ENCODE measurements at regions not wholly inside any gene's neighbourhood (a gene's known extent, or its start where the extent isn't known, plus 50 kb on each side); places are given as distances from the start of the nearest gene placed in this dataset.

DNA sequence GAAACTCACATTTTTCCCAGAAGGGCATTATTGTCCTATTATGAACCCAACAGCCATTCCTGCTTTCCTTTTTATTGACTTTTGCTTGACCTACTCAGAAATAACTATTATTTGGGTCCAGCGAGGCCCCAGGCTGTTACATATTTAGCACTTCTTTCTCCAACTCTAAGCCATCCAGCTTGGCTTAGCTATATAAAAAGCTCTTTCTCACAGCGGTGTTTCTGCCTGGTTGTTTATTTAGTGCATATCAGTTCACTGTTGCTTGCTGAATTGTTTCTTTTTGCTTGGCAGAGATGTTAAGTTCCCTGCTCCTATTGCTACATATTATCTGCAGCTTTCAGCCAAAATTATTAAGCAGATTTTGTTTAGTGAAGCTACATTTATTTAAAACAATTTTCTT, 1156.8 kb upstream of the SEMA6A start:
- TF ChIP-seq CREB1 (CRISPR knock-in tag; IDR thresholded peaks at IDR 0.05) = no peak
- TF ChIP-seq ATF1 (CRISPR knock-in tag; IDR thresholded peaks at IDR 0.05) = no peak
- TF ChIP-seq ATF2 (CRISPR knock-in tag; IDR thresholded peaks at IDR 0.05; ENCODE audit: borderline replicate concordance, low read depth) = no peak
- no peak for TF ChIP-seq ZNF317 (CRISPR knock-in tag; IDR thresholded peaks at IDR 0.05; ENCODE audit: borderline replicate concordance, low read depth)
- no peak for TF ChIP-seq CTCF (IDR thresholded peaks at IDR 0.05)
- no peak for TF ChIP-seq E2F5 (CRISPR knock-in tag; IDR thresholded peaks at IDR 0.05)
- TF ChIP-seq, protein P1, sequence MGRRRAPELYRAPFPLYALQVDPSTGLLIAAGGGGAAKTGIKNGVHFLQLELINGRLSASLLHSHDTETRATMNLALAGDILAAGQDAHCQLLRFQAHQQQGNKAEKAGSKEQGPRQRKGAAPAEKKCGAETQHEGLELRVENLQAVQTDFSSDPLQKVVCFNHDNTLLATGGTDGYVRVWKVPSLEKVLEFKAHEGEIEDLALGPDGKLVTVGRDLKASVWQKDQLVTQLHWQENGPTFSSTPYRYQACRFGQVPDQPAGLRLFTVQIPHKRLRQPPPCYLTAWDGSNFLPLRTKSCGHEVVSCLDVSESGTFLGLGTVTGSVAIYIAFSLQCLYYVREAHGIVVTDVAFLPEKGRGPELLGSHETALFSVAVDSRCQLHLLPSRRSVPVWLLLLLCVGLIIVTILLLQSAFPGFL (CRISPR knock-in tag; IDR thresholded peaks at IDR 0.05; ENCODE audit: borderline replicate concordance) = no peak
- TF ChIP-seq ELF4 (CRISPR knock-in tag; IDR thresholded peaks at IDR 0.05; ENCODE audit: low read depth) = no peak
- no peak for TF ChIP-seq USF1 (CRISPR knock-in tag; IDR thresholded peaks at IDR 0.05)
- no peak for TF ChIP-seq NFYB (CRISPR knock-in tag; conservative IDR thresholded peaks at IDR 0.05; ENCODE audit: low read depth)
- TF ChIP-seq JUN (CRISPR knock-in tag; IDR thresholded peaks at IDR 0.05) = no peak
- no peak for TF ChIP-seq AFF4 (CRISPR knock-in tag; IDR thresholded peaks at IDR 0.05; ENCODE audit: borderline replicate concordance)
- TF ChIP-seq, protein P2, sequence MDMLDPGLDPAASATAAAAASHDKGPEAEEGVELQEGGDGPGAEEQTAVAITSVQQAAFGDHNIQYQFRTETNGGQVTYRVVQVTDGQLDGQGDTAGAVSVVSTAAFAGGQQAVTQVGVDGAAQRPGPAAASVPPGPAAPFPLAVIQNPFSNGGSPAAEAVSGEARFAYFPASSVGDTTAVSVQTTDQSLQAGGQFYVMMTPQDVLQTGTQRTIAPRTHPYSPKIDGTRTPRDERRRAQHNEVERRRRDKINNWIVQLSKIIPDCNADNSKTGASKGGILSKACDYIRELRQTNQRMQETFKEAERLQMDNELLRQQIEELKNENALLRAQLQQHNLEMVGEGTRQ (CRISPR knock-in tag; IDR thresholded peaks at IDR 0.05) = no peak
